ENCODE measurements at regions not wholly inside any gene's neighbourhood (a gene's known extent, or its start where the extent isn't known, plus 50 kb on each side); places are given as distances from the start of the nearest gene placed in this dataset.
"Not testable (repeated sequence)": the region's sequence is repeated elsewhere in the genome, so short reads cannot be mapped to it uniquely, and the experiment has no call there.

DNA sequence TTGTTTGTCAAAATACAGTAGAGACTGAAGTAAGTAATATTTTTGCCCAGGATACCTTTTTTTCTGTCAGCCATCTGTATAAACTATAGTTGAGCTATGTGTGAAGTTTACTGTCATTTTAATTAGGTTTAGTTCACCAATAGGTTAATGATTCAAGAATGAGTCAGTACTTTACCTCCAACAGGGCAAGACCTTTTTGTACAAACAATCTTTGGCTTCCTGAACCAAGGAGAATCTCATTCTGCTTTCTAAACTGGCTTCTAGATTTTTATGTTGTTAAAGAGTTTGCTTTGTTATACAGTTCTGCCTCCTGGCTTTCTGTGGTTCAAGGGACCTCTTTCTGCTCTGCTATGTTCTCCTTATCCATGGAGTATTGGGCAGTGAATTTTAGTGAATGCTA is 412.0 kb upstream of the NR3C2 start:
- DNase-seq: no peak

DNA sequence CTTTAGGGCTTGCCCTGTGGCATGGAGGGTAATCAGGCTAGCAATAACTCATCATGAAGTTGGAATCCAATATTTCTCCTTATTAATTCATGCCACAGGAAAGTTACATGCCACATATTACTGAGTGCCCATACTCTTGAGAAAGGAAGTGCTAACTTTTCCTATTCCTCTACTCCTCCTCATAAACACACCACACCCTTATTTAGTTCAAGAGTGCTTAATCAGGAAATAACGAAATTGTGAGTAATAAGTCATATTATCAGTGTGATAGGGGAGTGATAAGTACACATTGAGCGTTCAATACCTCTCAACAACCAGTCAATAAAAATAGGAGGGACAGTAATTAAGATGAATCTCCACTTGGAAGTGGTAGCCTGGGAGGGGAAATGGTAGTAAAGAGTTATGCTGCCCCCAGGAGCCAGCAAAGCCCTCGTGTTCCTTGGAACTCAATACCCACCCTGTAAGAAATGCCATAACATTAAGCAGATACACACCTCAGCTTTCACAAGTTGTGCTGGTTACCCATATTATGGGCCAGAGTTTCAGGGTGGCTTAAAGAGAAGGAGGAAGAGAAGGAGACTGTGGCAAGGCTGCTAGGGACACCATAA is 410.0 kb upstream of the NR3C2 start:
- no peak for DNase-seq

DNA sequence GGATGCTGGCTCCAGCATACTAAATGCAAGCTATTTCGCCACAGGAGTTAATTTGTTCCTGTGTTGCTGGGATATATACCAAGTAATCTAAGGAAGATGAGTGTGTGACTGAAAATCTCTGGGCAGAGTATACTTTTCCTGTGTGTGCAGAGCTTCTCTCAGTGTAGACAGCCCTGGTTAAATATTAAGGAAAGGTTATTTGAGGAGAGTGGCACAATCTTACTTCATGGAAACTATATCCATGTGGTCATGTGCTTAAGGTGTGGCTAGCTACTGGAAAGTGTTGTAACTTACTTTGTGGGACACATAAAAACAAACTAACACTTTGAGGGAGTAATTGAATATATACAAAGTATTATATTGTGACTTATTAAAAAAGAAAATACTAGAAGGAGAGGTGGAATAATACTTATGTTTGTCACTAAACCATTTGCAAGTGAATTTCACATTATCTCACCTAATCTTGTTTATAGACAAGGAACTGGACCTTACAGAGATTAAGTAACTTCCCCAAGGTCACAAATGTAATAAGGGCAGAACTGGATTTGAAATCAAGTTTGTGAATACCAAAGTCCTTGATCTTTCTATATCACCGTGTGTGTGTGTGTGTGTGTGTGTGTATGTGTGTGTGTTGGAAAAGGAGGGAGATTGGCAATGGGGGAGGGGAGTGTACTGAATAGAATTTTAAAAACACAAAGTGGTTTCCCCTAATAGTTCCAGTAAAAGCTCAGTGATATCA is 408.2 kb upstream of the NR3C2 start:
- DNase-seq: no peak

DNA sequence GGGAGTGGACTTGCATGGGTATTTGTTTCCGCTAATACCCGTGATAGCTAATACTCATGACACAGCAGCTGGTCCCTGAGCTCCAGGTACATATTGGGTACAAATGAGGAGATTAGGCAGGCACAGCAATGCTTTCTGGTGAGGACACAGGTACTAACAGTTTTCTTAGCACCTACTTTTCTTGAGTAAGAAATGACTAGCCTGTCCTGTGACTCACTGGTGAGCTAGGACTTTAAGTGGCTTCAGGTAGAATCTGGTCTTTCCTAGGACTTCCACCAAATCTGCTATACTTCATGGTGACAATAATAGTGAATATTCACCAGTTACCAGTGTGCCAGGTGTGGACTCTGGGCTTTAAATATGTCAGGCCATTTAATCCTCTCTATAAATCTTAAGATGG is 407.4 kb upstream of the NR3C2 start:
- DNase-seq: no peak

GRCh38 chr4:148847544-148848255 is 405.5 kb upstream of the NR3C2 start:
- DNase-seq: no peak

DNA sequence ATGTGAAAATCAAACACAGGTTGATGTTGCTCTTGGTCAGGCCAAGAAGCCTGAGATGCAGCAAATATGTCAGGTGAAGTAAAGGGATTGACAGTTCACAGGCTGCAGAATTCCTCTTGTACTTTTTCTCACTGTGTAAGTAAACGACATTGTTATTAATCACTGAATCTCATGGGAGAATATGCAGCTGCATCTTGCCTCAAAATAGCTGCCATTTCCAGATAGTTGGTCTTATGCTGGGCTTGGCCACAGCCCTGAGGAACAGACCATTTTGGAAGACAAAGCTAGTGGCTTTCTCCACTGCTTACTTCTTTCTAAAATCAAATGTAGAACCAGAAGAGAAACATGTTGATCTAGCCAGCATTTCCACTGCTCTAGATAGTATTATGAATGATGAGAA is 403.4 kb upstream of the NR3C2 start:
- DNase-seq: no peak

- no peak for DNase-seq
Measured at GRCh38 chr4:148843625-148844024, 401.4 kb upstream of the NR3C2 start.

DNA sequence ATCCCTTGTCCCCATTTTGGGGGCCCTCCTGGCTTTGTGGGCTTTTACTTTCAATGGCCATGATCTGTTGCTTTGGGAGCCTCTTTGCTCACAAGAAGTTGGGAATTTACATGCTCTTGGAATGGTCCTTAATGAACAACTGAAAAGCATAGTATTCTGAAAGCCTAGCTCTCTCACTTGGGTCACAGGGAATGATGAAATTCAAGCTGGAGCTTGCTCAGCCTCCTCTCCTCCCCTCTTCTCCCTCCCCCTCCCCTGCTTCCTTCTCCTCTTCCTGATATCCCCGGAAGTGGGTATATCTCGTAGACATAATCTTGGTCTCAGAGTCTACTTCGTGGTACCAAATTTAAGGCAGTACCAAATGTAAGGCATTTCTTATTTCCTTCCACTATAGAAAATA is 400.6 kb upstream of the NR3C2 start:
- DNase-seq: no peak

GRCh38 chr4:148837571-148837970 is 395.4 kb upstream of the NR3C2 start:
- not testable (repeated sequence) for DNase-seq

DNA sequence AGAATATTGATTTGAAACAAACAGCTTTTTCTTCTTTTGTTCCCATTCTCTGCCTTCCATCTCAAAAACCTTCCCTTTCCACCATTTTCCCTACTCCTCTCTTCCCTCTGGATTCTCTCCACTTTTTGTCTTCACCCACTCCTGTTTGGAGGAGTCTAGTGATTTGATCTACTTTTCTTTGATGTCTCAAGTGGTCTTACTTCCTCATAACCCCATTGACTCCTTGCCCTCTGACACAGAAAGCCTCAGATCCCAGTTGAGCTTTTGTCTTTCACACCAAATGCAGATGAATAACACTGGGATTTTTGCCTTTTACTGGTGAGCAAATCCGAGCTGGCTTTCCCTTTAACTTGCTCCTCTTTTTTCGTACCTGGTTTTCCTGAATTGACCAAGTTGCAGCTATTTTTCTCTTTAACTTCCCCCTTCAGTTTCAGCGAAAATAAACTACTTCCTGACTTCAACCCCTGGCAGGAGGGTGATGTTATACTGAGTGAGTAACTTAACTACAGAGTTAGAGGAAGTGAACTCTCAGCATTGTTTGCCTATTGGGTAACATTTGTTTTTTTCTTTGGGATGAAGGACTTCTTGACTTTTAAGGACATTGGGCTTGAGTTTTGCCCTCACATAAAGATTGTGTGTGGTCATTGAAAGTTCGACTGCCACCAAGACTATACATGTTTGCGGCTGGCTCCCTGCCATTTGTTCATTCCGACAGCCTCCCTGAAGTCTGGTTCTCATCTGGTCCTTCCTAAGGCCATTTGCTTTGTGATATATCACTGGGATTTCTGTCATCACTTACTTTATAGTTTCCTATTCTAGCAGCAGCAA is 392.8 kb upstream of the NR3C2 start:
- DNase-seq: no peak

GRCh38 chr4:148831945-148832344 is 389.7 kb upstream of the NR3C2 start:
- no peak for DNase-seq

GRCh38 chr4:148828291-148828690 is 386.1 kb upstream of the NR3C2 start:
- DNase-seq: no peak

DNA sequence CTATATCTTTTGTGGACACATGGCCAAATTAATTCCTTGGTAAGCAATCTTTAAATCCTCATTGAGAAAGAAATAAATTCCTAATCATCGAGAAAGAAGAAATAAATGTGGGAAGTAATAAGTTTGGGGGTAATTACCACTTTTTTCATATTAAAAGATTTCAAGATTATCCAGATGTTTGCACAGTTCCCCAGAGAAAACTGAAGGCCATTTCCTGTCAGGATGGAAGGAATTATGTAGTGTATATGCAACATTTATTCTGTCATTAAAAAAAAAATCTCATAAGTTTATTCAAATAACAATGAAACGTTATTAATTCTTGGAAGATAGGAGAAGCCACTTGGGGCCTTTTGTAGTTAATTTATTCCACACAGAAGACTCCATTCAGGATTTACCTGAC is 385.6 kb upstream of the NR3C2 start:
- DNase-seq: no peak

GRCh38 chr4:148823419-148823769 is 381.2 kb upstream of the NR3C2 start:
- DNase-seq: no peak

DNA sequence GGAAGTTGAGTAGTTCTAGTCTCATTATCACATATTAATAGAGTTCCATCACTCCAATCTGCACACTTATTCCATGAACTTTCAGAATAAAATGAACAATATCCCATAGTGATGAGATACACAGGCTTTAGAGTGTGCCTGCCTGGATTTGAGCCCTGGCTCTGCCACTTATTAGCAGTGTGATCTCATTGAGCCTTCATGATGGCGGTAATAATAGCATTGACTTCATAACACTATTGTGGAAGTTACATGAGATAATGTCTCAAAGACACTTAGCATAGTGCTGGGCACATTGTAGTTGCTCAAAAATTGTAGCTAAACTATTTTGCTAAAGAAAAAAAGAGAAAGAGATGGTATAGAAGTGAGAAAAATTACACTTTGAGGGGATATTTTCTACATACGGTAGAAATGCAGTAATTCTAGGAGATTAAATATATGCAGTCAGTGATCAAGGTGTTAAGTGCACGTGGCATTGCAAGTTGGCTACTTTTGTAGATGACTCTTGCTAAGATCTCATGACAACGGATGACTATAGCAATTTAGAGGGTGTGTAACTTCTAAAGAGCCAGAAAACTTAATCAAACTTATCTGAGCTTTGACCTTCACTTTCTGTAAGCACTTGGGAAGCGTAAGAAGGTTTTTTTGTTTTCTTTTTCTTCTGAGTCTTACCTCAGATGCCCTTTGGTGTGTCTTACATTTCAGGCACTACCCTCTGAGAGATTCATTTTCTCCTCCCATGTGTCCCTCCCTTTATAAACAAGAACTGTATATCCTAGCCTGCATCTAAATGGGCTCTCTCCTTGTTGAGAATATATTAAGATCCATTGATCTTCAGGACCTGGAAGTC is 380.6 kb upstream of the NR3C2 start:
- no peak for DNase-seq

DNA sequence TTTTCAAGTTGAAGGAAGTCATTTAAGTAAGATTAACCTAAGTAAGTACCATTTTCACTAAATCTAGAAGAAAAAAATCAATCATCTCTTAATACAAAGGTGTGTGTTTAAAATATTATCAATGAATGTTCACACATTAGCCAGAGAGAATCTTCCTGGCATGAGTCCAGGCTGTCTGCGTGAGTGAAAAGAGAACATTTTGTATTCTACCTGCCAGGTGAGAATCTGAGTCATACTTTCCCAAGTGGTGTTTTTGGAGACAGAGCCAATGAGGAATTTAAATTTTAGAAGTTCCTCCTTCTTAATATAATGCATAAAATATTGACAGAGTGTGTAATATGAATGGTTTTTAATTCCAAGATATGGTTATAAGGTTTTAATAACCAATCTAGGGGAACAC is 371.8 kb upstream of the NR3C2 start:
- DNase-seq: no peak

DNA sequence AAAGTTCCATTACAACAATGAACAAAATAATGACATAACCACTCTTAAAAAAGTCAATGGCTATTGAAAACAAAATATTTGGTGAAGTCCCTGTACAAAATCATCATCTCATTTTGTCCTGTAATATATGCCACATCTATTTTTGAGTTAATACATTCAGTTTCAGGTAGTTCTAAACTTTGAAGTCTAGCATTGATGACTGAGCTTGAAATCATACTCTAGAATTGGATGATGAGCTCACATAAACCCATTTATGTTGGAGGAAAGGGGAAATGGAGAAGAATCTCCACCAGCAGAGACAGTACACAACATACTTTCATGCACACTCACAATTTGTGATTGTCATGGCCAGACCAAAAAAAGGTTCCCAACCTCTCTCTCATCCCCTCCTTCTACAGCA is 371.1 kb upstream of the NR3C2 start:
- no peak for DNase-seq

DNA sequence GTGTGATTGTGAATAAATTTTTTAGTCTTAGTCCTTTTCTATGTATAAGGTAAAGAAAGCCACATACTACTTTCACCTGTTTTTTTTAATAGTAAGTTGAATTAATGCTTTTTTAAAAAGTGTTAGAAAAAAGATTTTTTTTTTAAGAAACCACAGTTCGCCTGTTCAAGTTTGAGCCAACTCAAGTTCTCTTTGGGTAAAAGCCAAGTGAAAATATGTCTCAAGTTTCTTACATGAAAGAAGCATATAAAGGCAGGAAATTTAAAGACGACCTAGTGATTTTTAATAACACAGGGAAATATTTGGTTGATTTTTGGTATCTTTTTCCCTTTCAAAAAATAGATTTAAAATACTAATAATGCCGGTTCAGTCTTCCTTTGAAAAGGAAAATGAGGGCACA is 369.9 kb upstream of the NR3C2 start:
- no peak for DNase-seq

DNA sequence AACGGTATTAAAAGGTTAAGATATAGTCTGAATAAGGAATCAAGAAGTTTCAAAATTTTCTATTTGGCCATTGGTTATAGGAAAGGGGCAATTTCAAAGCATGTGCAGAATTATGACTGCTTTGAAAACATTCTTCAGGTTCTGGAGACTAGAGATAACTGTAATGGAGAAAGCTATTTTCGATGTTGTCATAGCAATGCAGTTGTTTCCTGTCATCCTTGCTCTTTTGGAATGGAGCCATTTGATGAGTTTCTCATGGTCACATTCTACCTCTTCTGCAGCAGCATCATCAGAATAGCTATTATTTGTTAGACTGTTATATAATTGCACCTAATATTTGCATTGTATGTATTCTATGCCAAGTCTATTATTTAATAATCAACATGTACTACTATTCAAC is 368.2 kb upstream of the NR3C2 start:
- no peak for DNase-seq

DNA sequence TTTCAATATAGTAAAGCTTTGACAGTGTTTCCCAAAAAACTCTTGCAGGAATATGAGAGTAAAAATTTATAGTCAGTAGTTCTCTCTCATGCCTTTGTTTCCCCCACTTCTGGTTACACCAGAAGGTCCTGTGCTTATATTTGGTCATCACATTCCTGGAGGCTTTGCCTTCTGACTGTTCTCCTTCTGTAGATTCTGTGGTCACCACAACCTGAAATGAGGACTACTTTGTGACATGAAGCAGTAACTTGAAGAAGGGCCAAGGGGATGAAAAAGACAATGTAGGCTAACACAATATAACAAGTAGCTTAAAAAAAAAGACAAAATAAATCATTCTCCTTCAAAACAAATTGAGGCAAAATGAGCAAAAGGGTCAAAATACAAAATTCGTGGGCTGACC is 366.2 kb upstream of the NR3C2 start:
- DNase-seq: no peak

- no peak for DNase-seq
Measured at GRCh38 chr4:148800940-148801339, 358.7 kb upstream of the NR3C2 start.

GRCh38 chr4:148800336-148800885 is 358.2 kb upstream of the NR3C2 start:
- no peak for DNase-seq

Data from CD4-positive, alpha-beta T cell treated with Interleukin-4 for 1 hour (primary cell).